Neural cell (in vitro differentiated cells): ENCODE measurements at regions not wholly inside any gene's neighbourhood (a gene's known extent, or its start where the extent isn't known, plus 50 kb on each side); places are given as distances from the start of the nearest gene placed in this dataset.

Experiments
- H2AFZ ChIP-seq: fragments of 200-600, 300-800 bp; sonication (generic), shearing (Covaris generic); 2 replicates; pipeline ENCODE4 v1.6.0; 2014; ENCODE audit warnings: low read depth, mild to moderate bottlenecking, antibody characterized with exemption, low read length, moderate library complexity
- H3F3A ChIP-seq: fragments of 200-600 bp; shearing (Covaris generic); 2 replicates; pipeline ENCODE4 v1.6.1; 2016; ENCODE audit warnings: mild to moderate bottlenecking, moderate library complexity, mixed read lengths, antibody characterized with exemption, low read length; ENCODE audit not compliant: insufficient read depth, poor library complexity, severe bottlenecking
- H3K27ac ChIP-seq: fragments of 200-600, 300-800 bp; sonication (generic), shearing (Covaris generic); 2 replicates; pipeline ENCODE4 v1.5.1; 2014; ENCODE audit warnings: mild to moderate bottlenecking, low read length, moderate library complexity
- H3K27me3 ChIP-seq: fragments of 300-800, 200-600 bp; sonication (generic), shearing (Covaris generic); 2 replicates; pipeline ENCODE4 v1.6.0; 2014; ENCODE audit warnings: mild to moderate bottlenecking, low read depth, low read length, moderate library complexity; ENCODE audit not compliant: insufficient read depth
- H3K36me3 ChIP-seq: fragments of 300-800, 200-600 bp; sonication (generic), shearing (Covaris generic); 2 replicates; pipeline ENCODE4 v1.5.1; 2014; ENCODE audit warnings: mild to moderate bottlenecking, antibody characterized with exemption, low read length, moderate library complexity; ENCODE audit not compliant: insufficient read depth
- H3K4me2 ChIP-seq: fragments of 300-800, 200-600 bp; sonication (generic), shearing (Covaris generic); 2 replicates; pipeline ENCODE4 v1.6.0; 2014; ENCODE audit warnings: mild to moderate bottlenecking, low read length
- H3K4me3 ChIP-seq: fragments of 300-800, 200-600 bp; sonication (generic), shearing (Covaris generic); 2 replicates; pipeline ENCODE4 v1.5.1; 2014; ENCODE audit warnings: mild to moderate bottlenecking, low read length, moderate library complexity
- H3K79me2 ChIP-seq: fragments of 200-600 bp; shearing (Covaris generic); replicated peaks from 2 replicates; pipeline ENCODE4 v1.6.0; 2014; ENCODE audit warnings: mild to moderate bottlenecking, low read length, moderate library complexity; ENCODE audit not compliant: insufficient read depth
- H3K9ac ChIP-seq: fragments of 300-800, 200-600 bp; sonication (generic), shearing (Covaris generic); 2 replicates; pipeline ENCODE4 v1.6.1; 2016; ENCODE audit warnings: mild to moderate bottlenecking, low read length, mixed read lengths
- H3K9me2 ChIP-seq: fragments of 200-600 bp; shearing (Covaris generic); 2 replicates; pipeline ENCODE4 v1.6.1; 2016; ENCODE audit warnings: mild to moderate bottlenecking, low read length, mixed read lengths; ENCODE audit not compliant: insufficient read depth
- H3K9me3 ChIP-seq: fragments of 200-600, 300-800 bp; sonication (generic), shearing (Covaris generic); 2 replicates; pipeline ENCODE4 v1.6.1; 2016; ENCODE audit warnings: mild to moderate bottlenecking, mixed run types, low read length, moderate library complexity, mixed read lengths
- H4K20me1 ChIP-seq: fragments of 200-600 bp; shearing (Covaris generic); 2 replicates; pipeline ENCODE4 v1.6.1; 2016; ENCODE audit warnings: mild to moderate bottlenecking, mixed run types; ENCODE audit not compliant: insufficient read depth
- CTCF ChIP-seq: fragments of 450-650 bp; IDR thresholded peaks from 2 replicates; pipeline ENCODE4 v1.5.1; 2014; ENCODE audit warnings: antibody characterized with exemption, mild to moderate bottlenecking, moderate library complexity; ENCODE audit not compliant: poor library complexity, severe bottlenecking
- EP300 ChIP-seq: fragments of 450-650 bp; conservative IDR thresholded peaks from 2 replicates; pipeline ENCODE4 v1.6.1; 2014; ENCODE audit warnings: antibody characterized with exemption, mild to moderate bottlenecking, moderate library complexity; ENCODE audit not compliant: poor library complexity, severe bottlenecking
- EZH2 ChIP-seq: fragments of 200-600, 300-800 bp; shearing (Covaris generic), sonication (generic); IDR thresholded peaks from 2 replicates; pipeline ENCODE4 v1.6.1; 2014; ENCODE audit warnings: antibody characterized with exemption, low read length, borderline replicate concordance, mild to moderate bottlenecking; ENCODE audit not compliant: insufficient read depth, poor library complexity, severe bottlenecking
- MXI1 ChIP-seq: fragments of 450-650 bp; conservative IDR thresholded peaks from 2 replicates; pipeline ENCODE4 v1.6.1; 2014; ENCODE audit warnings: antibody characterized with exemption, mild to moderate bottlenecking; ENCODE audit not compliant: poor library complexity, severe bottlenecking
- POLR2AphosphoS5 ChIP-seq: IDR thresholded peaks from 2 replicates; pipeline ENCODE4 v1.6.1; 2012
- RAD21 ChIP-seq: fragments of 450-650 bp; conservative IDR thresholded peaks from 2 replicates; pipeline ENCODE4 v1.6.1; 2014; ENCODE audit warnings: antibody characterized with exemption, mild to moderate bottlenecking, moderate library complexity
- SMC3 ChIP-seq: fragments of 450-650 bp; conservative IDR thresholded peaks from 2 replicates; pipeline ENCODE4 v1.6.1; 2014; ENCODE audit warnings: antibody characterized with exemption, mild to moderate bottlenecking, moderate library complexity; ENCODE audit not compliant: poor library complexity
- TAF1 ChIP-seq: IDR thresholded peaks from 2 replicates; pipeline ENCODE4 v1.6.1; 2012; ENCODE audit warnings: low read depth
- TF ChIP-seq, protein P1 (sequence below): IDR thresholded peaks from 2 replicates; pipeline ENCODE4 v1.6.1; 2012; ENCODE audit warnings: borderline replicate concordance

DNA sequence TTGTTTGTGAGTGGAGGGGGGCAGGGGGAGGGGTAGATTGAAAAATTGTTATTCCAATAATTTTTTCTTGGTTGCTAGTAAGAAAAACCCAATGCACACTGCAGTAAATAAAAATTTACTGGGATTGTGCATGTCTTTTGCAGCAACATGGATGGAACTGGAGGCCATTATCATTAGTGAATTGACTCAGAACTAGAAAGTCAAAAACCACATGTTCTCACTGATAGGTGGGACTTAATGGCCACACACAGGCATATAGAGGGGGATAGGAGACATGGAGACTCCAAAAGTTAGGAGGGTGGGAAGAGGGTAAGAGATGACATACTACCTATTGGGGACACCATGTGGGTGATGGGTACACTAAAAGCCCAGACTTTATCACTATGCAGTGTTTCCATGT lies 67.2 kb downstream of the BUB3 start:
- TF ChIP-seq CTCF (no peak), MXI1 (no peak), RAD21 (no peak), POLR2AphosphoS5 (no peak), SMC3 (no peak), EP300 (no peak), EZH2 (no peak), TAF1 (no peak)
- TF ChIP-seq, protein P1, sequence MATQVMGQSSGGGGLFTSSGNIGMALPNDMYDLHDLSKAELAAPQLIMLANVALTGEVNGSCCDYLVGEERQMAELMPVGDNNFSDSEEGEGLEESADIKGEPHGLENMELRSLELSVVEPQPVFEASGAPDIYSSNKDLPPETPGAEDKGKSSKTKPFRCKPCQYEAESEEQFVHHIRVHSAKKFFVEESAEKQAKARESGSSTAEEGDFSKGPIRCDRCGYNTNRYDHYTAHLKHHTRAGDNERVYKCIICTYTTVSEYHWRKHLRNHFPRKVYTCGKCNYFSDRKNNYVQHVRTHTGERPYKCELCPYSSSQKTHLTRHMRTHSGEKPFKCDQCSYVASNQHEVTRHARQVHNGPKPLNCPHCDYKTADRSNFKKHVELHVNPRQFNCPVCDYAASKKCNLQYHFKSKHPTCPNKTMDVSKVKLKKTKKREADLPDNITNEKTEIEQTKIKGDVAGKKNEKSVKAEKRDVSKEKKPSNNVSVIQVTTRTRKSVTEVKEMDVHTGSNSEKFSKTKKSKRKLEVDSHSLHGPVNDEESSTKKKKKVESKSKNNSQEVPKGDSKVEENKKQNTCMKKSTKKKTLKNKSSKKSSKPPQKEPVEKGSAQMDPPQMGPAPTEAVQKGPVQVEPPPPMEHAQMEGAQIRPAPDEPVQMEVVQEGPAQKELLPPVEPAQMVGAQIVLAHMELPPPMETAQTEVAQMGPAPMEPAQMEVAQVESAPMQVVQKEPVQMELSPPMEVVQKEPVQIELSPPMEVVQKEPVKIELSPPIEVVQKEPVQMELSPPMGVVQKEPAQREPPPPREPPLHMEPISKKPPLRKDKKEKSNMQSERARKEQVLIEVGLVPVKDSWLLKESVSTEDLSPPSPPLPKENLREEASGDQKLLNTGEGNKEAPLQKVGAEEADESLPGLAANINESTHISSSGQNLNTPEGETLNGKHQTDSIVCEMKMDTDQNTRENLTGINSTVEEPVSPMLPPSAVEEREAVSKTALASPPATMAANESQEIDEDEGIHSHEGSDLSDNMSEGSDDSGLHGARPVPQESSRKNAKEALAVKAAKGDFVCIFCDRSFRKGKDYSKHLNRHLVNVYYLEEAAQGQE, result no peak
- no peaks in the 10 kb centered on the region for H3K27me3 ChIP-seq
- H3K4me3 ChIP-seq, result no peak overlapping the region
- no peak overlapping the region for H3K27ac ChIP-seq
- H3K4me2 ChIP-seq, result no peak overlapping the region
- no peak overlapping the region for H2AFZ ChIP-seq
- no peaks in the 10 kb centered on the region for H4K20me1 ChIP-seq
- no peaks in the 10 kb centered on the region for H3K79me2 ChIP-seq
- no peaks in the 10 kb centered on the region for H3K36me3 ChIP-seq
- H3K9me2 ChIP-seq, result no peaks in the 10 kb centered on the region
- no peaks in the 10 kb centered on the region for H3F3A ChIP-seq
- H3K9ac ChIP-seq, result no peak overlapping the region
- no peaks in the 10 kb centered on the region for H3K9me3 ChIP-seq

- Histone ChIP-seq H3K9me3 (no peaks in the 10 kb centered on the region), H3K27me3 (no peaks in the 10 kb centered on the region), H4K20me1 (no peaks in the 10 kb centered on the region), H3K9me2 (no peaks in the 10 kb centered on the region), H3F3A (no peaks in the 10 kb centered on the region), H3K79me2 (no peaks in the 10 kb centered on the region), H3K4me2 (no peak overlapping the region), H3K27ac (no peak overlapping the region), H3K4me3 (no peak overlapping the region), H3K9ac (no peak overlapping the region), H2AFZ (no peak overlapping the region), H3K36me3 (no peaks in the 10 kb centered on the region)
- TF ChIP-seq EZH2 (no peak), POLR2AphosphoS5 (no peak), RAD21 (no peak), MXI1 (no peak), SMC3 (no peak), EP300 (no peak), CTCF (no peak), TAF1 (no peak)
- TF ChIP-seq, protein P1, result no peak
Measured at GRCh38 chr10:123222832-123223231, 68.6 kb downstream of the BUB3 start.
